PC-3 (cell line): ENCODE measurements at regions not wholly inside any gene's neighbourhood (a gene's known extent, or its start where the extent isn't known, plus 50 kb on each side); places are given as distances from the start of the nearest gene placed in this dataset.

ENCODE experiments used
- ATAC-seq: fragments of 200-7000 bp; cut with Tn5 transposase; 2 replicates; pipeline ENCODE4 v1.9.1; 2020; ENCODE audit warnings: mild to moderate bottlenecking, moderate library complexity
- BruUV-seq: library from RNA; stranded (reverse); fragments of 400-500 nt; replicated peaks from 2 replicates; lab custom pipeline; 2021; lab: Mats Ljungman, UMichigan
- CTCF ChIA-PET: fragments of 300-600 bp; sonication (Branson Sonifier 250); formaldehyde crosslinking; loops from one replicate; lab custom pipeline; 2022; ENCODE audit warnings: antibody characterized with exemption; lab: Charles Lee
- POLR2A ChIA-PET: fragments of 300-600 bp; sonication (Branson Sonifier 250); formaldehyde crosslinking; loops from one replicate; lab custom pipeline; 2022; ENCODE audit warnings: antibody characterized with exemption; ENCODE audit not compliant: unreplicated experiment; lab: Charles Lee
- DNase-seq: peaks from one replicate; pipeline ENCODE4 v3.0.0-alpha.2; 2015
- H2AFZ ChIP-seq: fragments of 300-600 bp; sonication (generic); 2 replicates; pipeline ENCODE4 v1.6.0; 2016; ENCODE audit warnings: antibody characterized with exemption, low read length
- H3F3A ChIP-seq: fragments of 300-600 bp; sonication (generic); one replicate; pipeline ENCODE4 v1.6.0; 2017; ENCODE audit warnings: antibody characterized with exemption, low read length, control low read depth, mild to moderate bottlenecking; ENCODE audit not compliant: unreplicated experiment
- H3K27ac ChIP-seq: fragments of 300-600 bp; sonication (generic); 2 replicates; pipeline ENCODE4 v1.5.1; 2016; ENCODE audit warnings: mild to moderate bottlenecking, low read length
- H3K27me3 ChIP-seq: fragments of 300-600 bp; sonication (generic); 2 replicates; pipeline ENCODE4 v1.6.1; 2016; ENCODE audit warnings: low read length, mixed read lengths
- H3K36me3 ChIP-seq: fragments of 300-600 bp; sonication (generic); 2 replicates; pipeline ENCODE4 v1.6.1; 2016; ENCODE audit warnings: low read depth, mixed run types, low read length, mixed read lengths
- H3K4me1 ChIP-seq: fragments of 300-600 bp; sonication (generic); 2 replicates; pipeline ENCODE4 v1.5.1; 2016; ENCODE audit warnings: low read length; ENCODE audit not compliant: insufficient read depth
- H3K4me2 ChIP-seq: fragments of 300-600 bp; sonication (generic); 2 replicates; pipeline ENCODE4 v1.6.0; 2016; ENCODE audit warnings: low read length
- H3K4me3 ChIP-seq: fragments of 300-600 bp; sonication (generic); 2 replicates; pipeline ENCODE4 v1.5.1; 2016; ENCODE audit warnings: mild to moderate bottlenecking, low read length, mixed read lengths
- H3K79me2 ChIP-seq: fragments of 300-600 bp; sonication (generic); 2 replicates; pipeline ENCODE4 v1.6.1; 2017; ENCODE audit warnings: low read length, mixed read lengths
- H3K9ac ChIP-seq: fragments of 300-600 bp; sonication (generic); 2 replicates; pipeline ENCODE4 v1.6.0; 2016; ENCODE audit warnings: mild to moderate bottlenecking, low read length
- H3K9me2 ChIP-seq: fragments of 300-600 bp; sonication (generic); replicated peaks from 2 replicates; pipeline ENCODE4 v1.6.1; 2016; ENCODE audit warnings: mixed run types, low read length, mixed read lengths
- H3K9me3 ChIP-seq: fragments of 300-600 bp; sonication (generic); 2 replicates; pipeline ENCODE4 v1.6.1; 2016; ENCODE audit warnings: low read length, mixed read lengths
- H4K20me1 ChIP-seq: fragments of 300-600 bp; sonication (generic); 2 replicates; pipeline ENCODE4 v1.6.1; 2016; ENCODE audit warnings: low read length, mixed read lengths
- EZH2 ChIP-seq: fragments of 300-600 bp; sonication (generic); IDR thresholded peaks from one replicate; pipeline ENCODE4 v1.6.1; 2017; ENCODE audit warnings: antibody characterized with exemption, mild to moderate bottlenecking, low read length; ENCODE audit not compliant: unreplicated experiment
- EZH2phosphoT487 ChIP-seq: fragments of 300-600 bp; sonication (generic); IDR thresholded peaks from 2 replicates; pipeline ENCODE4 v1.6.1; 2018; ENCODE audit warnings: mild to moderate bottlenecking, antibody characterized with exemption, low read length, borderline replicate concordance
- intact Hi-C: fragments of 100-400 bp; cut with micrococcal nuclease; formaldehyde crosslinking; loops from 2 replicates; pipeline ENCODE4 v1.9.0; 2023
- TF ChIP-seq, protein P1 (sequence below): fragments of 300-600 bp; sonication (generic); conservative IDR thresholded peaks from 2 replicates; pipeline ENCODE4 v1.5.1; 2017; ENCODE audit warnings: antibody characterized with exemption, low read depth, mild to moderate bottlenecking, low read length

DNA sequence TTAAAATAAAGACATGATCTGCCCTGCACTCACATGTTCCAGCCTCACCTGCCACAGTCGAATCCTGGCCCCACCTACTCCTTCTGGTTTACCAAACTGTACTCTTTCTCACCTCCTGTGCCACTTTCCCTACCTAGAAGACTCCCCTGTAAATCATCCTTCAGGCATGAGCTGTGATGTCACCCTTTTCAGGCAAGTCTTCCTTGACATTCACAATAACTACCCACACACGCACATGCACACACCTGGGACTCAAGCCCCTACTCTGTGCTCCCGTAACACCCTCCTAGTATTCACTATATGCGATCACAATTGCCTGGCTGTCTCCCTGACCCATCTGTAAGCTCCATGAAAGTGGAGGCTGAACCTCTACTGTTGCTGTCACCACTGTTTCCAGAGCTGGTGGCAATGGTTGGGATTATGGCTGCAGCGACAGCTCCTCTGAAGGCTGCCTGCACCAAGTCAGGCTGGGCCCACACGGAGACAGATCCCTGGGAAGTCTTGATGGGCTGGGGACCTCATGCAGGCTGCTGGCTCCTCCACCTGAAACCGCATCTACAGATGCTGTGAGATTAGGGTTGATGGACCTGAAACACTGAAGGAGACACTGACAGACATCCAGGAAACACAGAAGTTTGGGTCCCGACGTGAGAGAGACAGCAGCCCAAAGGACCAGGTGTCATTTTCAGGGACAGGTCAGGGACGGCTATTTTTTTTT lies 611.1 kb downstream of the UQCRFS1 start:
- intact Hi-C loops: no loop called here
- no peaks in the 10 kb centered on the region for H4K20me1 ChIP-seq

DNA sequence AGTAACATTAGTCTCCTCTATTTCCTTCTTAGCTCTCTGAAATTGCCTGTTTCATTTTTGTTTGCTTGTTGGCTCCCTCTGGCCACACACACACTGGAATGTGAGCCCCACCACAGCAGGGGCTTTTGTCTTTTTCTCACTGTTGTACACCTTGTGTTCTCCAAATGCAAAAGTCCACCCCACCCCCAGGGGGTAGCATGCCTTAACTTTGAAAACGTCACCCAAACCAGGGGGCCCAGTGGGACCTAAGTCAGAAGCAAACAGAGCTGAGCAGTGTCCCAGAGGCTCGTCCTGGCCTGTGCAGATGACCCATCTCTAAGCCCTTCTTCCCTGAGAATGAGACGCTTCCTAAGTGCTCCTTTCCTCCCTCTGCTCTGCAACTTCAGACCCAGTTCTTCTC lies 614.1 kb downstream of the UQCRFS1 start:
- H3K27ac ChIP-seq: no peak overlapping the region
- H3K27me3 ChIP-seq: no peaks in the 10 kb centered on the region

More for the DNA sequence above, 611.1 kb downstream of the UQCRFS1 start:
- Histone ChIP-seq H3K9me2 (no peaks in the 10 kb centered on the region), H3K9ac (no peak overlapping the region), H3K9me3 (no peaks in the 10 kb centered on the region), H3K4me3 (no peak overlapping the region), H3K36me3 (no peaks in the 10 kb centered on the region), H3F3A (no peaks in the 10 kb centered on the region), H3K4me1 (no peaks in the 10 kb centered on the region), H3K27ac (no peak overlapping the region), H3K4me2 (no peak overlapping the region), H3K27me3 (no peaks in the 10 kb centered on the region), H2AFZ (no peak overlapping the region), H3K79me2 (no peaks in the 10 kb centered on the region)
- ChIA-PET CTCF (no interaction called here), POLR2A (no interaction called here)
- no peak for ATAC-seq
- BruUV-seq: no TSS peak
- TF ChIP-seq EZH2phosphoT487: no peak
- TF ChIP-seq, protein P1, sequence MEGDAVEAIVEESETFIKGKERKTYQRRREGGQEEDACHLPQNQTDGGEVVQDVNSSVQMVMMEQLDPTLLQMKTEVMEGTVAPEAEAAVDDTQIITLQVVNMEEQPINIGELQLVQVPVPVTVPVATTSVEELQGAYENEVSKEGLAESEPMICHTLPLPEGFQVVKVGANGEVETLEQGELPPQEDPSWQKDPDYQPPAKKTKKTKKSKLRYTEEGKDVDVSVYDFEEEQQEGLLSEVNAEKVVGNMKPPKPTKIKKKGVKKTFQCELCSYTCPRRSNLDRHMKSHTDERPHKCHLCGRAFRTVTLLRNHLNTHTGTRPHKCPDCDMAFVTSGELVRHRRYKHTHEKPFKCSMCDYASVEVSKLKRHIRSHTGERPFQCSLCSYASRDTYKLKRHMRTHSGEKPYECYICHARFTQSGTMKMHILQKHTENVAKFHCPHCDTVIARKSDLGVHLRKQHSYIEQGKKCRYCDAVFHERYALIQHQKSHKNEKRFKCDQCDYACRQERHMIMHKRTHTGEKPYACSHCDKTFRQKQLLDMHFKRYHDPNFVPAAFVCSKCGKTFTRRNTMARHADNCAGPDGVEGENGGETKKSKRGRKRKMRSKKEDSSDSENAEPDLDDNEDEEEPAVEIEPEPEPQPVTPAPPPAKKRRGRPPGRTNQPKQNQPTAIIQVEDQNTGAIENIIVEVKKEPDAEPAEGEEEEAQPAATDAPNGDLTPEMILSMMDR: no peak
- no peak for TF ChIP-seq EZH2
- DNase-seq: no peak

DNA sequence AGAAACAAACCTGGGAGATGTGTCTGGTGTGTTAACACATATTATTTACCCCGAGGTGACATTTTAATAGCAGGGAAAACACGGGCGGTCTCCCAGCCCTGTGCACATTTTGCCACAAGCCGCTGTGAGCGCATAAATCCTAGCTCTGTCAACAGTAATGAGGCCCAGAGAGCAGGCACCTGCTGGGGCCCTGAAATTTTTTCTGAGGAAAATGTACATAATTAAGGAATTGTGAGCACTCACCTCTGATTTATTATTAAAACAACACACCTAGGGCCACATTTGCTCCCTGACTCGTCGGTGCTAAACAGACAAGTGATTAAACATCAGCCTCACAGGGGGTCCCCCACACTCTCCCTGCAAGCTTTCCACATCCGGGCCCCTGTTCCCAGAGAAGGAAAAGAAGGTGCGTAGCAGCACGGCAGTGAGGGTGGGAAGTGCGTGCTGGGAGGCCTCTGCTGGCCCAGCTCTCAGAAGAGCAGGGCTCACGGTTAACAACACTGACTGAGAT lies 616.3 kb downstream of the UQCRFS1 start:
- H3K36me3 ChIP-seq: no peaks in the 10 kb centered on the region
- no peaks in the 10 kb centered on the region for H3F3A ChIP-seq
- no peak for TF ChIP-seq EZH2phosphoT487
- no peak for TF ChIP-seq EZH2
- TF ChIP-seq, protein P1: no peak
- POLR2A ChIA-PET: no interaction called here
- no peaks in the 10 kb centered on the region for H3K27me3 ChIP-seq
- no TSS peak for BruUV-seq
- H3K9me2 ChIP-seq: no peaks in the 10 kb centered on the region
- no peak overlapping the region for H3K9ac ChIP-seq
- CTCF ChIA-PET: no interaction called here
- intact Hi-C loops: no loop called here
- no peak overlapping the region for H3K4me3 ChIP-seq
- DNase-seq (no peak), ATAC-seq (no peak)
- no peaks in the 10 kb centered on the region for H3K79me2 ChIP-seq
- no peak overlapping the region for H2AFZ ChIP-seq
- no peak overlapping the region for H3K27ac ChIP-seq
- H3K4me2 ChIP-seq: no peak overlapping the region
- H4K20me1 ChIP-seq: no peaks in the 10 kb centered on the region
- H3K9me3 ChIP-seq: no peaks in the 10 kb centered on the region
- no peaks in the 10 kb centered on the region for H3K4me1 ChIP-seq

More for the DNA sequence above, 614.1 kb downstream of the UQCRFS1 start:
- DNase-seq (no peak), ATAC-seq (no peak)
- Histone ChIP-seq H3K4me1 (no peaks in the 10 kb centered on the region), H3K4me3 (no peak overlapping the region), H3F3A (no peaks in the 10 kb centered on the region), H3K9me2 (no peaks in the 10 kb centered on the region), H3K4me2 (no peak overlapping the region), H3K79me2 (no peaks in the 10 kb centered on the region), H3K9me3 (no peaks in the 10 kb centered on the region), H3K36me3 (no peaks in the 10 kb centered on the region), H3K9ac (no peak overlapping the region), H4K20me1 (no peaks in the 10 kb centered on the region), H2AFZ (no peak overlapping the region)
- no peak for TF ChIP-seq EZH2phosphoT487
- no peak for TF ChIP-seq EZH2
- TF ChIP-seq, protein P1: no peak
- no TSS peak for BruUV-seq
- ChIA-PET CTCF (no interaction called here), POLR2A (no interaction called here)
- intact Hi-C loops: no loop called here
